K562 (cell line): ENCODE measurements at regions not wholly inside any gene's neighbourhood (a gene's known extent, or its start where the extent isn't known, plus 50 kb on each side); places are given as distances from the start of the nearest gene placed in this dataset.

Experiments used
- ATAC-seq: fragments of 200-7000 bp; cut with Tn5 transposase; 3 replicates; pipeline ENCODE4 v1.9.1; 2020; ENCODE audit warnings: moderate library complexity
- BruUV-seq: library from RNA; stranded (reverse); fragments of 400-500 nt; replicated peaks from 2 replicates; lab custom pipeline; 2021; lab: Mats Ljungman, UMichigan
- CTCF ChIA-PET: fragments of 300-600 bp; formaldehyde crosslinking; extraction: SDS; loops from one replicate; lab custom pipeline; 2021; ENCODE audit warnings: low intra/inter-chr PET ratio; lab: Yijun Ruan, JAX
- POLR2A ChIA-PET: fragments of 300-600, 350-650 bp; sonication (Branson Sonifier 250); formaldehyde crosslinking; extraction: SDS; loops from one replicate; lab custom pipeline; 2021; ENCODE audit warnings: antibody characterized with exemption, inconsistent platforms; lab: Yijun Ruan, JAX
- DNase-seq, 4 experiments: peaks; one replicate each; pipeline versions ENCODE4 v3.0.0 to v3.0.0-alpha.2; 2011 to 2018; ENCODE audit warnings: low spot score in 3 of 4, mixed read lengths in 3 of 4; ENCODE audit errors: extremely low read depth in 1 of 4
- FAIRE-seq: peaks from 2 replicates; lab custom pipeline; 2011; peaks lifted over from hg19 to GRCh38; lab: Jason Lieb, UNC
- H2AFZ ChIP-seq: 2 replicates; pipeline ENCODE4 v1.6.0; 2011; ENCODE audit warnings: low read depth, low read length, control low read depth, inconsistent platforms
- H3K27ac ChIP-seq: fragments of 200-600 bp; 3 replicates; pipeline ENCODE4 v1.8.0; 2011; ENCODE audit warnings: low read depth, mild to moderate bottlenecking, control low read depth, inconsistent platforms, low read length, moderate library complexity, mixed read lengths; ENCODE audit errors: extremely low read depth
- H3K27me3 ChIP-seq, 2 experiments: fragments of 300-600 bp in 1 of 2; 2 replicates in 1 of 2; 3 replicates in 1 of 2; pipeline versions ENCODE4 v1.6.0 to v1.8.0; 2011; ENCODE audit warnings: inconsistent platforms in 2 of 2, low read length in 2 of 2, mild to moderate bottlenecking in 1 of 2, mixed read lengths in 1 of 2, moderate library complexity in 1 of 2; ENCODE audit not compliant: control insufficient read depth in 2 of 2, insufficient read depth in 2 of 2
- H3K36me3 ChIP-seq: fragments of 300-600 bp; 3 replicates; pipeline ENCODE4 v1.8.0; 2011; ENCODE audit warnings: mild to moderate bottlenecking, low read length, inconsistent platforms; ENCODE audit not compliant: control insufficient read depth, insufficient read depth
- H3K4me1 ChIP-seq, 2 experiments: fragments of 200-600 bp in 1 of 2; replicated peaks in 1 of 2; 2 replicates in 1 of 2; 3 replicates in 1 of 2; pipeline versions ENCODE4 v1.5.1 to v1.8.0; 2011; ENCODE audit warnings: inconsistent platforms in 2 of 2, low read length in 2 of 2, mild to moderate bottlenecking in 1 of 2, mixed read lengths in 1 of 2, moderate library complexity in 1 of 2; ENCODE audit not compliant: control insufficient read depth in 2 of 2, insufficient read depth in 2 of 2
- H3K4me2 ChIP-seq: 2 replicates; pipeline ENCODE4 v1.6.1; 2011; ENCODE audit warnings: low read length, control low read depth, inconsistent platforms, mixed read lengths; ENCODE audit not compliant: insufficient read depth
- H3K4me3 ChIP-seq: fragments of 200-600 bp; sonication (generic), shearing (Covaris generic); 2 replicates; pipeline ENCODE4 v1.5.1; 2016; ENCODE audit warnings: control low read depth, inconsistent platforms
- H3K79me2 ChIP-seq: fragments of 200-600 bp; 3 replicates; pipeline ENCODE4 v1.8.0; 2011; ENCODE audit warnings: low read length, inconsistent platforms; ENCODE audit not compliant: control insufficient read depth, insufficient read depth
- H3K9ac ChIP-seq, 2 experiments: 2 replicates each; pipeline versions ENCODE4 v1.6.0 to v1.6.1; 2011; ENCODE audit warnings: low read depth in 2 of 2, low read length in 2 of 2, control low read depth in 1 of 2, inconsistent platforms in 1 of 2, mild to moderate bottlenecking in 1 of 2, mixed read lengths in 1 of 2; ENCODE audit not compliant: insufficient read depth in 1 of 2
- H3K9me1 ChIP-seq: one replicate; pipeline ENCODE4 v1.6.0; 2011; ENCODE audit warnings: inconsistent platforms, mild to moderate bottlenecking, low read length, moderate library complexity; ENCODE audit not compliant: control insufficient read depth, insufficient read depth
- H3K9me3 ChIP-seq: replicated peaks from 2 replicates; pipeline ENCODE4 v1.5.1; 2011; ENCODE audit warnings: low read depth, low read length, inconsistent platforms; ENCODE audit not compliant: control insufficient read depth, insufficient read depth
- H4K20me1 ChIP-seq: replicated peaks from 2 replicates; pipeline ENCODE4 v1.6.1; 2011; ENCODE audit warnings: low read length, inconsistent platforms, mixed read lengths; ENCODE audit not compliant: control insufficient read depth, insufficient read depth
- ETS2 ChIP-seq: IDR thresholded peaks from 2 replicates; pipeline ENCODE4 v1.6.1; 2016; ENCODE audit warnings: borderline replicate concordance, missing genetic modification characterization, mild to moderate bottlenecking, moderate library complexity, missing compliant biosample characterization; ENCODE audit not compliant: poor library complexity, severe bottlenecking
- FOXK1 ChIP-seq: sonication (generic); formaldehyde crosslinking; IDR thresholded peaks from 2 replicates; pipeline ENCODE4 v1.8.0; 2022; ENCODE audit warnings: missing genetic modification reagents, mild to moderate bottlenecking, borderline replicate concordance
- JUNB ChIP-seq: fragments of 450-650 bp; formaldehyde crosslinking; conservative IDR thresholded peaks from 2 replicates; pipeline ENCODE4 v1.4.0; 2020; ENCODE audit warnings: mild to moderate bottlenecking
- MTA1 ChIP-seq: fragments of 450-650 bp; IDR thresholded peaks from 2 replicates; pipeline ENCODE4 v1.6.1; 2017; ENCODE audit warnings: borderline replicate concordance
- RFX1 ChIP-seq: fragments of 450-650 bp; IDR thresholded peaks from 2 replicates; pipeline ENCODE4 v1.6.1; 2016; ENCODE audit warnings: mild to moderate bottlenecking, moderate library complexity
- RFX7 ChIP-seq: fragments of 250-450 bp; sonication (Bioruptor Pico); IDR thresholded peaks from 2 replicates; pipeline ENCODE4 v1.5.1; 2021; ENCODE audit warnings: mild to moderate bottlenecking
- TFAM ChIP-seq: fragments of 250-450 bp; sonication (Bioruptor Pico); conservative IDR thresholded peaks from 2 replicates; pipeline ENCODE4 v1.5.0; 2021; ENCODE audit warnings: mild to moderate bottlenecking, moderate library complexity
- ZBED1 ChIP-seq: IDR thresholded peaks from 2 replicates; pipeline ENCODE4 v1.6.1; 2014
- ZNF146 ChIP-seq: IDR thresholded peaks from one replicate; pipeline ENCODE4 v1.6.1; 2018; ENCODE audit warnings: missing compliant biosample characterization; ENCODE audit not compliant: unreplicated experiment
- in situ Hi-C: fragments of 300-500 bp; cut with MboI; formaldehyde crosslinking; loops from 4 replicates; pipeline ENCODE4 v1.15.0; 2018; ENCODE audit warnings: inconsistent platforms, mixed read lengths
- intact Hi-C: fragments of 100-400 bp; cut with micrococcal nuclease; formaldehyde crosslinking; loops from 2 replicates; pipeline ENCODE4 v1.14.2; 2022
- TF ChIP-seq, protein P1 (sequence below): sonication (generic); IDR thresholded peaks from 2 replicates; pipeline ENCODE4 v1.6.1; 2016
- TF ChIP-seq, protein P2 (sequence below): sonication (generic); formaldehyde crosslinking; IDR thresholded peaks from 2 replicates; pipeline ENCODE4 v1.8.1; 2023; ENCODE audit warnings: mild to moderate bottlenecking, missing genetic modification reagents
- TF ChIP-seq, protein P3 (sequence below): IDR thresholded peaks from 2 replicates; pipeline ENCODE4 v1.6.1; 2012; ENCODE audit warnings: low read depth, low read length, improper control_type of control experiment, borderline replicate concordance
- TF ChIP-seq, protein P4 (sequence below): fragments of 450-650 bp; IDR thresholded peaks from 2 replicates; pipeline ENCODE4 v1.6.1; 2016; ENCODE audit warnings: low read depth, mild to moderate bottlenecking, moderate library complexity

DNA sequence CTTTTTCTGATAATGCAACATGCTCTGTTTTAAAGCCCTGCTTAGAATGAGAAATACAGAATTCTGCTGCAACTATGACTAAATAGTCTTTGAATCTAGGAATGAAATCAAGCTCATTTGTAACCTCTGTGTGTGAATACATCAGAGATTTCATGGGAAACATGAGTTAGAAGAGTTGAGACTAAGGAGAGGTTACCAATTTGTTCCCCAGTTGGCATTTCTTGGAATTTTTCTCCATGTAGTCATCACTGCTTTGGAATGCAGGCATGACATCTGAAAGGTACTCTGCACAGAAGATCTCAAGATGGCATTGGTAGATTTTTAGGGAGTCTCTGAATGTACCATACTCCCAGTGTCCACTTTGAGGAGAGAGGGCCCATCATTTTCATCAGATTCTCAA lies 237.2 kb downstream of the TFAP2A start:
- no peak for DNase-seq
- ChIA-PET CTCF (no interaction called here), POLR2A (interaction anchor here (1.9 kb wide), 1 partner anchor 13 kb away, joined by 7 read pairs; no protein-coding TSS in a partner anchor)
- no peak for ATAC-seq
- intact Hi-C loops (no loop called here), in situ Hi-C loops (no loop called here)
- no TSS peak for BruUV-seq
- Histone ChIP-seq H3K4me1 (no peaks in the 10 kb centered on the region), H3K9ac (no peak overlapping the region), H3K9me1 (no peaks in the 10 kb centered on the region), H3K4me2 (no peak overlapping the region), H2AFZ (no peak overlapping the region), H4K20me1 (no peaks in the 10 kb centered on the region), H3K27ac (no peak overlapping the region), H3K9me3 (no peaks in the 10 kb centered on the region), H3K27me3 (no peaks in the 10 kb centered on the region), H3K79me2 (no peaks in the 10 kb centered on the region), H3K4me3 (no peak overlapping the region), H3K36me3 (no peaks in the 10 kb centered on the region)
- no peak for FAIRE-seq
- TF ChIP-seq TFAM (CRISPR knock-in tag) = no peak
- no peak for TF ChIP-seq JUNB (CRISPR knock-in tag)
- no peak for TF ChIP-seq FOXK1 (CRISPR knock-in tag)
- TF ChIP-seq ZBED1 = no peak
- TF ChIP-seq RFX7 = no peak
- TF ChIP-seq, protein P1, sequence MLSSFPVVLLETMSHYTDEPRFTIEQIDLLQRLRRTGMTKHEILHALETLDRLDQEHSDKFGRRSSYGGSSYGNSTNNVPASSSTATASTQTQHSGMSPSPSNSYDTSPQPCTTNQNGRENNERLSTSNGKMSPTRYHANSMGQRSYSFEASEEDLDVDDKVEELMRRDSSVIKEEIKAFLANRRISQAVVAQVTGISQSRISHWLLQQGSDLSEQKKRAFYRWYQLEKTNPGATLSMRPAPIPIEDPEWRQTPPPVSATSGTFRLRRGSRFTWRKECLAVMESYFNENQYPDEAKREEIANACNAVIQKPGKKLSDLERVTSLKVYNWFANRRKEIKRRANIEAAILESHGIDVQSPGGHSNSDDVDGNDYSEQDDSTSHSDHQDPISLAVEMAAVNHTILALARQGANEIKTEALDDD = no peak
- no peak for TF ChIP-seq MTA1

DNA sequence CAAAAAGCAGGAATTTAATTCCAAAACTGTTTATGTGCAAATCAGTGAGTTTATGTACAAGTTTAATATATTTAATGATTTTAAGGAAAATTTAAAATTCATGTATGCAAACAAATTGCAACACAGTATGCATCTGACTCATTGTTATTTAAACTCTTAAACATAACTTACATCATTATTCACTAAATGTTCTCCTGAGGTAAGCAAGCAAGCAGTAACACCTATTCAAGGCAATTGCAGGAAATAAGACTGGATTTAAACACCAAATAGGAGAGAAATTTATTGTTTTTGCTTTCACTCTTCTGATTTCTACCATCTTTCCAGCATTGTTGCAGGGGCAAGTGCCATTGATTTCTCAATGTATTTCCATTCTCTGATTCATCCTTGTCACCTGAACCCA lies 239.5 kb downstream of the TFAP2A start:
- POLR2A ChIA-PET = no interaction called here
- H2AFZ ChIP-seq = no peak overlapping the region
- no peaks in the 10 kb centered on the region for H3K9me3 ChIP-seq
- no peaks in the 10 kb centered on the region for H3K79me2 ChIP-seq
- H3K27ac ChIP-seq = no peak overlapping the region
- FAIRE-seq (no peak), ATAC-seq (no peak), DNase-seq (no peak)
- BruUV-seq = no TSS peak
- no peaks in the 10 kb centered on the region for H3K4me1 ChIP-seq
- H3K9me1 ChIP-seq = no peaks in the 10 kb centered on the region
- no peaks in the 10 kb centered on the region for H3K27me3 ChIP-seq
- in situ Hi-C loops = no loop called here
- H3K9ac ChIP-seq = no peak overlapping the region
- H3K4me3 ChIP-seq = no peak overlapping the region
- no peaks in the 10 kb centered on the region for H4K20me1 ChIP-seq
- CTCF ChIA-PET = no interaction called here
- H3K36me3 ChIP-seq = no peaks in the 10 kb centered on the region
- intact Hi-C loops = no loop called here
- H3K4me2 ChIP-seq = no peak overlapping the region
- TF ChIP-seq, protein P2, sequence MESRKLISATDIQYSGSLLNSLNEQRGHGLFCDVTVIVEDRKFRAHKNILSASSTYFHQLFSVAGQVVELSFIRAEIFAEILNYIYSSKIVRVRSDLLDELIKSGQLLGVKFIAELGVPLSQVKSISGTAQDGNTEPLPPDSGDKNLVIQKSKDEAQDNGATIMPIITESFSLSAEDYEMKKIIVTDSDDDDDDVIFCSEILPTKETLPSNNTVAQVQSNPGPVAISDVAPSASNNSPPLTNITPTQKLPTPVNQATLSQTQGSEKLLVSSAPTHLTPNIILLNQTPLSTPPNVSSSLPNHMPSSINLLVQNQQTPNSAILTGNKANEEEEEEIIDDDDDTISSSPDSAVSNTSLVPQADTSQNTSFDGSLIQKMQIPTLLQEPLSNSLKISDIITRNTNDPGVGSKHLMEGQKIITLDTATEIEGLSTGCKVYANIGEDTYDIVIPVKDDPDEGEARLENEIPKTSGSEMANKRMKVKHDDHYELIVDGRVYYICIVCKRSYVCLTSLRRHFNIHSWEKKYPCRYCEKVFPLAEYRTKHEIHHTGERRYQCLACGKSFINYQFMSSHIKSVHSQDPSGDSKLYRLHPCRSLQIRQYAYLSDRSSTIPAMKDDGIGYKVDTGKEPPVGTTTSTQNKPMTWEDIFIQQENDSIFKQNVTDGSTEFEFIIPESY (CRISPR knock-in tag) = no peak
- TF ChIP-seq, protein P3, sequence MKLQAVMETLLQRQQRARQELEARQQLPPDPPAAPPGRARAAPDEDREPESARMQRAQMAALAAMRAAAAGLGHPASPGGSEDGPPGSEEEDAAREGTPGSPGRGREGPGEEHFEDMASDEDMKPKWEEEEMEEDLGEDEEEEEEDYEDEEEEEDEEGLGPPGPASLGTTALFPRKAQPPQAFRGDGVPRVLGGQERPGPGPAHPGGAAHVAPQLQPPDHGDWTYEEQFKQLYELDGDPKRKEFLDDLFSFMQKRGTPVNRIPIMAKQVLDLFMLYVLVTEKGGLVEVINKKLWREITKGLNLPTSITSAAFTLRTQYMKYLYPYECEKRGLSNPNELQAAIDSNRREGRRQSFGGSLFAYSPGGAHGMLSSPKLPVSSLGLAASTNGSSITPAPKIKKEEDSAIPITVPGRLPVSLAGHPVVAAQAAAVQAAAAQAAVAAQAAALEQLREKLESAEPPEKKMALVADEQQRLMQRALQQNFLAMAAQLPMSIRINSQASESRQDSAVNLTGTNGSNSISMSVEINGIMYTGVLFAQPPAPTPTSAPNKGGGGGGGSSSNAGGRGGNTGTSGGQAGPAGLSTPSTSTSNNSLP = no peak
- TF ChIP-seq ETS2 (tag) (no peak), RFX1 (no peak), ZNF146 (CRISPR knock-in tag) (no peak)
- TF ChIP-seq, protein P4, sequence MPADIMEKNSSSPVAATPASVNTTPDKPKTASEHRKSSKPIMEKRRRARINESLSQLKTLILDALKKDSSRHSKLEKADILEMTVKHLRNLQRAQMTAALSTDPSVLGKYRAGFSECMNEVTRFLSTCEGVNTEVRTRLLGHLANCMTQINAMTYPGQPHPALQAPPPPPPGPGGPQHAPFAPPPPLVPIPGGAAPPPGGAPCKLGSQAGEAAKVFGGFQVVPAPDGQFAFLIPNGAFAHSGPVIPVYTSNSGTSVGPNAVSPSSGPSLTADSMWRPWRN = no peak
